ENCODE measurements at regions not wholly inside any gene's neighbourhood (a gene's known extent, or its start where the extent isn't known, plus 50 kb on each side); places are given as distances from the start of the nearest gene placed in this dataset.

- WGBS, 2 donors, result 76 to 79% methylated on average over 12 of the region's 12 CpGs
- TF ChIP-seq CTCF (IDR thresholded peaks at IDR 0.05), result no peak
- no peak overlapping the region for H3K27ac ChIP-seq
- no peaks in the 10 kb centered on the region for H3K36me3 ChIP-seq
- no peaks in the 10 kb centered on the region for H3K9me3 ChIP-seq
- DNase-seq (no peak), ATAC-seq (no peak)
- peaks cover 0 to 16% (median 4%) of the 10 kb centered on the region in 7 donors for H3K27me3 ChIP-seq
- H3K4me3 ChIP-seq, result no peak overlapping the region
- H3K4me1 ChIP-seq, result peaks cover 0 to 3% (median 0%) of the 10 kb centered on the region in 9 donors
- intact Hi-C loops (cut with DNase I), result loop anchor here in 5 of 10 donors (5.0 to 10.0 kb wide), 5 partner anchors 121 to 1391 kb away; partner anchors contain the start of gene IGF1R (in 2 of the 5)
Observed at GRCh38 chr15:98523912-98524662, 124.3 kb upstream of the IGF1R start.

- ATAC-seq (peak in 1 of 8 donors; percentile 17), DNase-seq (no peak)
- intact Hi-C loops (cut with DNase I), result loop anchor here in 5 of 10 donors (5.0 to 10.0 kb wide), 5 partner anchors 120 to 1390 kb away; partner anchors contain the start of gene IGF1R (in 2 of the 5)
- no peak for TF ChIP-seq CTCF (IDR thresholded peaks at IDR 0.05)
- Histone ChIP-seq H3K27ac (no peak overlapping the region), H3K27me3 (peaks cover 0 to 20% (median 10%) of the 10 kb centered on the region in 7 donors), H3K4me3 (no peak overlapping the region), H3K4me1 (no peaks in the 10 kb centered on the region), H3K36me3 (no peaks in the 10 kb centered on the region), H3K9me3 (no peaks in the 10 kb centered on the region)
- WGBS, 2 donors, result 60 to 66% methylated on average over 10 of the region's 10 CpGs
Observed at GRCh38 chr15:98524838-98525660, 123.3 kb upstream of the IGF1R start.

GRCh38 chr15:98525661-98526001 is 122.7 kb upstream of the IGF1R start:
- 57 to 61% methylated on average over 13 of the region's 13 CpGs for WGBS, 2 donors
- ATAC-seq (peak in 1 of 8 donors; percentile 41), DNase-seq (no peak)
- H3K27me3 ChIP-seq, result peaks cover 0 to 24% (median 10%) of the 10 kb centered on the region in 7 donors
- H3K9me3 ChIP-seq, result no peaks in the 10 kb centered on the region
- peak overlapping the region in 1 of 10 donors; percentile 15 for H3K27ac ChIP-seq
- intact Hi-C loops (cut with DNase I), result loop anchor here in 3 of 10 donors (10.0 kb wide), 3 partner anchors 119 to 1389 kb away; partner anchors contain the start of gene IGF1R (in 2 of the 3)
- no peaks in the 10 kb centered on the region for H3K4me1 ChIP-seq
- no peaks in the 10 kb centered on the region for H3K36me3 ChIP-seq
- H3K4me3 ChIP-seq, result no peak overlapping the region
- TF ChIP-seq CTCF (IDR thresholded peaks at IDR 0.05), result no peak

GRCh38 chr15:98526094-98526493 is 122.2 kb upstream of the IGF1R start:
- 91 to 95% methylated on average over 8 of the region's 8 CpGs for WGBS, 2 donors
- TF ChIP-seq CTCF (IDR thresholded peaks at IDR 0.05), result no peak
- no peaks in the 10 kb centered on the region for H3K9me3 ChIP-seq
- H3K4me3 ChIP-seq, result no peak overlapping the region
- peaks cover 0 to 25% (median 10%) of the 10 kb centered on the region in 7 donors for H3K27me3 ChIP-seq
- H3K4me1 ChIP-seq, result no peaks in the 10 kb centered on the region
- H3K36me3 ChIP-seq, result no peaks in the 10 kb centered on the region
- intact Hi-C loops (cut with DNase I), result loop anchor here in 3 of 10 donors (10.0 kb wide), 3 partner anchors 119 to 1389 kb away; partner anchors contain the start of gene IGF1R (in 2 of the 3)
- ATAC-seq (no peak), DNase-seq (no peak)
- H3K27ac ChIP-seq, result peak overlapping the region in 1 of 10 donors; percentile 15

Measured in heart right ventricle (tissue), 16 donors.